Mesothelial cell of epicardium (in vitro differentiated cells): ENCODE measurements at regions not wholly inside any gene's neighbourhood (a gene's known extent, or its start where the extent isn't known, plus 50 kb on each side); places are given as distances from the start of the nearest gene placed in this dataset.

Experiments
- DNase-seq, 2 experiments: peaks; one replicate each; pipeline ENCODE4 v3.0.0; 2021; ENCODE audit warnings: low spot score in 2 of 2; ENCODE audit not compliant: unreplicated experiment in 2 of 2
- H3K27ac Mint-ChIP-seq: 2 replicates; pipeline ENCODE4 v1.8.0; 2021; ENCODE audit warnings: mixed read lengths
- H3K27me3 Mint-ChIP-seq: 2 replicates; pipeline ENCODE4 v1.8.0; 2021; ENCODE audit warnings: low read depth, mixed read lengths
- H3K36me3 Mint-ChIP-seq: 2 replicates; pipeline ENCODE4 v1.8.0; 2021; ENCODE audit warnings: mixed read lengths
- H3K4me1 Mint-ChIP-seq: 2 replicates; pipeline ENCODE4 v1.8.0; 2021; ENCODE audit warnings: mixed read lengths
- H3K4me3 Mint-ChIP-seq: 2 replicates; pipeline ENCODE4 v1.8.0; 2021; ENCODE audit warnings: mild to moderate bottlenecking, moderate library complexity, mixed read lengths
- H3K9me3 Mint-ChIP-seq: 2 replicates; pipeline ENCODE4 v1.8.0; 2021; ENCODE audit warnings: mixed read lengths
- CTCF ChIP-seq: fragments of 200-600 bp; sonication (generic); IDR thresholded peaks from one replicate; pipeline ENCODE4 v1.5.0; 2021; ENCODE audit warnings: antibody characterized with exemption; ENCODE audit not compliant: unreplicated experiment

GRCh38 chr5:74281166-74281565, 359.4 kb downstream of the ENC1 start:
- H3K4me3 Mint-ChIP-seq, result no peak overlapping the region
- no peak for DNase-seq
- no peaks in the 10 kb centered on the region for H3K36me3 Mint-ChIP-seq
- no peak for TF ChIP-seq CTCF
- H3K27ac Mint-ChIP-seq, result no peak overlapping the region
- peaks cover 6% of the 10 kb centered on the region for H3K4me1 Mint-ChIP-seq
- H3K9me3 Mint-ChIP-seq, result no peaks in the 10 kb centered on the region
- H3K27me3 Mint-ChIP-seq, result peaks cover 2% of the 10 kb centered on the region

GRCh38 chr5:74280306-74280705, 360.2 kb downstream of the ENC1 start:
- Mint-ChIP-seq H3K9me3 (no peaks in the 10 kb centered on the region), H3K36me3 (no peaks in the 10 kb centered on the region), H3K27ac (no peak overlapping the region), H3K4me1 (peaks cover 15% of the 10 kb centered on the region), H3K27me3 (peaks cover 2% of the 10 kb centered on the region), H3K4me3 (no peak overlapping the region)
- DNase-seq, result no peak
- no peak for TF ChIP-seq CTCF

GRCh38 chr5:74279244-74279643, 361.3 kb downstream of the ENC1 start:
- Mint-ChIP-seq H3K27ac (no peak overlapping the region), H3K27me3 (peaks cover 2% of the 10 kb centered on the region), H3K9me3 (no peaks in the 10 kb centered on the region), H3K4me3 (no peak overlapping the region), H3K4me1 (peaks cover 26% of the 10 kb centered on the region), H3K36me3 (no peaks in the 10 kb centered on the region)
- no peak for DNase-seq
- TF ChIP-seq CTCF, result no peak

GRCh38 chr5:74277418-74277817, 363.1 kb downstream of the ENC1 start:
- Mint-ChIP-seq H3K4me1 (peaks cover 42% of the 10 kb centered on the region), H3K27ac (no peak overlapping the region), H3K27me3 (peaks cover 2% of the 10 kb centered on the region), H3K36me3 (no peaks in the 10 kb centered on the region), H3K9me3 (no peaks in the 10 kb centered on the region), H3K4me3 (no peak overlapping the region)
- no peak for TF ChIP-seq CTCF
- no peak for DNase-seq

GRCh38 chr5:74275171-74275992, 365.1 kb downstream of the ENC1 start:
- H3K4me1 Mint-ChIP-seq, result peaks cover 53% of the 10 kb centered on the region
- no peaks in the 10 kb centered on the region for H3K9me3 Mint-ChIP-seq
- no peak for DNase-seq
- no peak for TF ChIP-seq CTCF
- no peak overlapping the region for H3K4me3 Mint-ChIP-seq
- no peaks in the 10 kb centered on the region for H3K36me3 Mint-ChIP-seq
- peaks cover 2% of the 10 kb centered on the region for H3K27me3 Mint-ChIP-seq
- H3K27ac Mint-ChIP-seq, result peak overlapping the region; percentile 67
